ENCODE measurements at regions not wholly inside any gene's neighbourhood (a gene's known extent, or its start where the extent isn't known, plus 50 kb on each side); places are given as distances from the start of the nearest gene placed in this dataset.

DNA sequence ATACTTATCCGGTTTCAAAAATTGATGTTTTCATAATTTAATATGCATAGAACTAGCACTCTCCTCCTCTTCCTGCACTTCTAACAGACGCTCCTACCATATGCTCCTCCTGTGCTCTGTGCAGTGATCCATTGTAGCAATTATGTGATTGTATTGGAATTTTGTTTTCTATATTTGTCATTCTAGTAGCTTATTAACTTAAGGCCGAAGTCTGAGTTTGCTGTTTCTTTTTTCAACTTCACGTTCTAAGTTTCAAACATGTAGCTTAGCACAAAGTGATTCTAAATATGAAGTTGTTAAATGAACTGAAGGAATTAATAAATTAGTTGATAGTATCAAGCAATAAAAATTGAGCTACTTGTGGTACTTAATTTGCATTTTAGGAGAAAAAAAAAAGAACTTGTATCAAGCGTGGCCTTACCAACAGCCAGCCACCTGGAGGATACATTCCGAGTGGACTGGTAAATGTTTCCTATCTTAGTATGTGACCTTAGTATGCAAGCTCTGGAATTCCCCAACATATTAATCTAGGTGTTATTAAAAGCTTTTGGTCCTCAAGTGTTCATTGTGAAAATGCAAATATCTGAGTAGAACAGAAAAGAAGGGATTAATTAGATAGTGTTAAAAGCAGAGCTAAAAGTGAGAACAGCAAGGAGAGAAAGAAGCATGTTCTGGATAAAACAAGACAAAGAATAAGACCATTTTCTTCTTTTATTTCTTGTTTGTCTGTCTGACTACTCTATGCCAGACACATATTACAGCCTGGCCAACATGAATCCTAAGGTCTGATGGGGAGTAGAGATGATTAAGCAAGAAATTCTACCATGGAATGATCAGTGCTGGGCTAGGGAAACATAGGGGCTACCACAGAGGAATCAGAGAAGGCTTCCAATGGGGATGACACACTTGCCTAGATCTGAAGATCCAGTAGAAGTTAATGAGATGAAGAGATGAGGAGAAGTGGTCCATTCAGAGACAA is 290.4 kb upstream of the MON1B start:
- Mint-ChIP-seq H3K4me1 (ENCODE audit: unreplicated experiment) (no peaks in the 10 kb centered on the region), H3K9me3 (no peaks in the 10 kb centered on the region), H3K27me3 (peaks cover 3% of the 10 kb centered on the region), H3K4me3 (no peak overlapping the region), H3K36me3 (no peaks in the 10 kb centered on the region), H3K27ac (no peak overlapping the region)
- DNase-seq (ENCODE audit: extremely low spot score, unreplicated experiment), result no peak
- TF ChIP-seq, protein P1, sequence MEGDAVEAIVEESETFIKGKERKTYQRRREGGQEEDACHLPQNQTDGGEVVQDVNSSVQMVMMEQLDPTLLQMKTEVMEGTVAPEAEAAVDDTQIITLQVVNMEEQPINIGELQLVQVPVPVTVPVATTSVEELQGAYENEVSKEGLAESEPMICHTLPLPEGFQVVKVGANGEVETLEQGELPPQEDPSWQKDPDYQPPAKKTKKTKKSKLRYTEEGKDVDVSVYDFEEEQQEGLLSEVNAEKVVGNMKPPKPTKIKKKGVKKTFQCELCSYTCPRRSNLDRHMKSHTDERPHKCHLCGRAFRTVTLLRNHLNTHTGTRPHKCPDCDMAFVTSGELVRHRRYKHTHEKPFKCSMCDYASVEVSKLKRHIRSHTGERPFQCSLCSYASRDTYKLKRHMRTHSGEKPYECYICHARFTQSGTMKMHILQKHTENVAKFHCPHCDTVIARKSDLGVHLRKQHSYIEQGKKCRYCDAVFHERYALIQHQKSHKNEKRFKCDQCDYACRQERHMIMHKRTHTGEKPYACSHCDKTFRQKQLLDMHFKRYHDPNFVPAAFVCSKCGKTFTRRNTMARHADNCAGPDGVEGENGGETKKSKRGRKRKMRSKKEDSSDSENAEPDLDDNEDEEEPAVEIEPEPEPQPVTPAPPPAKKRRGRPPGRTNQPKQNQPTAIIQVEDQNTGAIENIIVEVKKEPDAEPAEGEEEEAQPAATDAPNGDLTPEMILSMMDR (conservative IDR thresholded peaks at IDR 0.05), result no peak

DNA sequence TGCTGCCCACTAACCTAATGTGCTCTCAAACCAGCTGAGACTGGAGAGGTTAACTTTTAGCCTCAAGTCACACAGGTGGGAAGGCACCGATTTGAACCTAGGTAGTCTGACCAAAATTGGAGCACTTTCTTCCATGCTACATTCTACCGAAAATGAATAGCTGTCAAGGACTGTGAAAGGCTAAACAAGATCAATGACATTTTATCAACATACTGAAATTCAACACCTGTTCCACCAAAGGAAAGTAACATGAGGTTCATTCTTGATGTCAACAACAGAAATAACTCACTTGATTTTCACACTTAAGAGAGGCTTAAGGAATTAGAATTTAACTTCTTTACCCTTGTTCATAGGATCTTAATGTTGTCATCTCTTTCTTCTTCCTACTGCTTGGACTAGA is 284.4 kb upstream of the MON1B start:
- Mint-ChIP-seq H3K4me1 (ENCODE audit: unreplicated experiment) (no peaks in the 10 kb centered on the region), H3K27ac (no peak overlapping the region), H3K27me3 (peaks cover 3% of the 10 kb centered on the region), H3K9me3 (no peaks in the 10 kb centered on the region), H3K36me3 (no peaks in the 10 kb centered on the region), H3K4me3 (no peak overlapping the region)
- TF ChIP-seq, protein P1 (conservative IDR thresholded peaks at IDR 0.05), result no peak
- DNase-seq (ENCODE audit: extremely low spot score, unreplicated experiment), result no peak

DNA sequence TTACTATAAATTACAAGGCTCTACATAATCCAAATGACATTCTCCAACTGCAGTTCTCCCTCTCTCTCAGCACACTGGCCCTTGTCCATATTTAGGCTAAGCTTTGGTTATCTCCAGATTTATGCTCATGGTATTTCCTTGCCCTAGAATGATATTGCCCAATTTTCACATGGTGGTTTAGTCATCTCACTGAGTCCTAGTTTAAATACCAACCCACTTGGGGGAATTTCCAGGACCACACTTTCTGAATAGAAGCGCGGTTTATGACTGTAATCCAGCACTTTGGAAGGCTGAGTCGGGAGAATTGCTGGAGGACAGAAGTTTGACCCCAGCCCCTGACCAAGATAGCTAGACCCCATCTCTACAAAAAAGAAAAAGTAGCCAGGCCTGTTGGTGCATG is 280.1 kb upstream of the MON1B start:
- Mint-ChIP-seq H3K4me1 (ENCODE audit: unreplicated experiment) (no peaks in the 10 kb centered on the region), H3K9me3 (no peaks in the 10 kb centered on the region), H3K27me3 (peaks cover 8% of the 10 kb centered on the region), H3K36me3 (no peaks in the 10 kb centered on the region), H3K4me3 (no peak overlapping the region), H3K27ac (no peak overlapping the region)
- no peak for DNase-seq (ENCODE audit: extremely low spot score, unreplicated experiment)
- TF ChIP-seq, protein P1 (conservative IDR thresholded peaks at IDR 0.05), result no peak

DNA sequence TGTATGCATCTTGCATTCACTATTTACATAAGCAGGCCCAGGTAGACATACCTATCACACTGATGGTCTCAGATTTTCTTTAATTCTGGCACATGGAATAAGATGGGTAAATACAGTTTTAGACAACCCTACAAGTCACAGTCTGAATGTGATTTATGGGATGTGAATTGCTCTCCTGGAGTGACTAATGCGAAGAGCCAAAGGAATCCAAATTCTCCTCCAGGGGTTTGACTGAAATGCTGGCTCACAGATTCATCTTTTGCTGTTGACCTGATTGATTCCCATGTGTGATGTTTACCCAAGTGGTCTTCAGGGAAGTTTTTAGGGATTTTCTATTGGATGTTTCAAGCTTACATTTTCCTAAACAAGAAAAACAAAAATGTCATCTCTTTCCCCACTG is 277.9 kb upstream of the MON1B start:
- H3K36me3 Mint-ChIP-seq, result no peaks in the 10 kb centered on the region
- no peak for DNase-seq (ENCODE audit: extremely low spot score, unreplicated experiment)

DNA sequence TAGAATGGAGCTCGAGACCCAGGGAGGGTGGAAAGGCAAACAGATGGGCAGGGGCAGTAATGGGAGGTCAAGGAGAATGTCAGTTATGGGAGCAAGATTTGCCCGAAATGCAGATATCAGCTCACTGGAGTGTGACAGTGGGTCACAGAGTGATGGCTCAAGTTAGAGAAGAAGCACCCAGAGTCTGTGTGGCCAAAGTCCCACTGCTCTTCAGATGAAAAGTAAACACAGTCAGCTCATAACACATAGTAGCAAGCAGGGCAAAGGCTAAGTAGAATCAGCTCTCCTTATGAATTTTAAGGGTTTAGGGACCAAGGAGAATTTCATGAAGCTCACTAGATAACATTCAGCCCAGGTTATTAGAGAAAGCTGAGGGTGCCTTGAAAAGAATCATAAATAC is 264.9 kb upstream of the MON1B start:
- DNase-seq (ENCODE audit: extremely low spot score, unreplicated experiment), result no peak
- no peaks in the 10 kb centered on the region for H3K4me1 Mint-ChIP-seq (ENCODE audit: unreplicated experiment)
- TF ChIP-seq, protein P1 (conservative IDR thresholded peaks at IDR 0.05), result no peak
- no peaks in the 10 kb centered on the region for H3K36me3 Mint-ChIP-seq
- H3K27me3 Mint-ChIP-seq, result no peaks in the 10 kb centered on the region
- H3K27ac Mint-ChIP-seq, result no peak overlapping the region
- H3K4me3 Mint-ChIP-seq, result no peak overlapping the region
- H3K9me3 Mint-ChIP-seq, result no peaks in the 10 kb centered on the region

More for the DNA sequence above, 277.9 kb upstream of the MON1B start:
- H3K27ac Mint-ChIP-seq, result no peak overlapping the region
- no peaks in the 10 kb centered on the region for H3K9me3 Mint-ChIP-seq
- H3K4me1 Mint-ChIP-seq (ENCODE audit: unreplicated experiment), result no peaks in the 10 kb centered on the region
- H3K4me3 Mint-ChIP-seq, result no peak overlapping the region
- TF ChIP-seq, protein P1 (conservative IDR thresholded peaks at IDR 0.05), result no peak
- H3K27me3 Mint-ChIP-seq, result peaks cover 13% of the 10 kb centered on the region

Data from type B pancreatic cell (in vitro differentiated cells).